OCI-M1 (cell line): ENCODE measurements at regions not wholly inside any gene's neighbourhood (a gene's known extent, or its start where the extent isn't known, plus 50 kb on each side); places are given as distances from the start of the nearest gene placed in this dataset.
"Not testable (repeated sequence)": the region's sequence is repeated elsewhere in the genome, so short reads cannot be mapped to it uniquely, and the experiment has no call there.

Source experiments
- DNase-seq: peaks from one replicate; lab custom pipeline; 2025; lab: John Stamatoyannopoulos, UW

DNA sequence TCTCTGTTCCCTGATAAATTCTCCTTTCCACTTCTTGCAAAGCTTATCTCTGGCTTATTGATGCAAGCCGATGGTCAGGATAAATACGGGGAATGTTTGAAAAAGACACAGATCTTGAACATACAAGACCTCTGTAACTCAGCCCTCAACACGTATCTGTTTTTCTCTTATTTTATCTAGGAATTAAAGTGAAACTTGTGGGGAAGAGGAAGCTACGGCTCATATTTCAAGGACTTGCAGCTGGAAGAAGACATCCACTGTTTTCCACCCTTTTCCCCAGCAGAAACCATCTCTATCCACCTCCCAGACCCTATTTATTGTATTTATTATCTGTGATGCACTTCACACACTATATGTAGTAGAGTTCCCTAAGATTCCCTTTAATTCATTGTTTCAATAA lies 98.4 kb upstream of the TANK start:
- no peak for DNase-seq

DNA sequence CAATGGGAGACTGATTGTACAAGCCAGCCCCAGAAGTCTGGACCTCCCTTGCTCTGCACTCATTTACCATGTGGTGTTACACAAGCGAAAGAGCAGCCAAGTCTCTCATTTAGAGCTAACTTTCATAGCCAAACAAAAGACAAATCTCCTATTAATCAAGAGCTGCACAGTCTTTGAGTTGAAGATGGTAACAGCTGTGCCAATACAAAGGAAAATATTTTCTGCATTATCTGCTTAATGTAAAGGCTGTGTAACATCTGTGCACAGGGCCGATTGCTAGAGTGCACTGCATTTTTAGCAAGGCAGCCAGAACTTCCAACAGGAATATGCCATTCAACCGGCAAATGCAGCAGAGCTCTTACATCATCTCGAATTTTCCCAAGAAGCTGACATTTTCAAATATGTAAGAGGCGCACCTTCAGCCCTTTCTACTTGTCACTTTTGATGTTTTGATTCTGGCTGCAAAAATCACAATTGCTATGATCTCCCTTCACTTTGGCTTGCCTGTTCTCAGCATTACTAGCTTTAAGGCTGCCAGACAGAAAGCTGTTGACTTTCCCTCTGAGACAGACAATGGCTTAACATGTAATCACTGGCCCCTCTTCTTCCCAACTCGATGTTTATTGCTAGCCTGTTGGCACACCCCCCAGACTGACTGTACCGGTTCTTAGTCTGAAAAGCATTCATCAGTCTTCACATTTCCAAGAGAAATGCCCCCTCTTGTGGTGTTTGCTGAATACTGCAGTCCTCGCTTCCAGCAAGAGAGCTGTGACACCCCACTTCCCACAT lies 96.9 kb upstream of the TANK start:
- DNase-seq: peak; percentile 86

DNA sequence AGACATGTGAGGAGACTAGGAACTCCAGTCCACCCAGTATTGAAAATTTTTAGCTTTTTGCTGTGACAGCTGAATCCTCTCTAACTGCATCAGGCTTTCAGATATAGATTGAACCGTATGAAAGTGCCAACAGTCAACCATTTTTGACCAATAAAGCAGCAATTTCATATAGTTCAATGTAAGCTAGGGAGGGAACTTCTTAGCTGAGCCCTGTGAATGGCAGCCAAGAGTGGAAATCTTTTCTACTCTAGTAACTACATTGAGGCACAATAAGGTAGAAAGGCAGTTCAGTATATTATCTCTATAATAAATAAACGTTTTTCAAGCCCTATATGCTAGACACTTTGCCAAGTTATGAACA lies 96.3 kb upstream of the TANK start:
- no peak for DNase-seq

GRCh38 chr2:161067846-161068350 lies 92.3 kb upstream of the TANK start:
- peak; percentile 26 for DNase-seq

GRCh38 chr2:161068670-161069069 lies 91.6 kb upstream of the TANK start:
- no peak for DNase-seq

DNA sequence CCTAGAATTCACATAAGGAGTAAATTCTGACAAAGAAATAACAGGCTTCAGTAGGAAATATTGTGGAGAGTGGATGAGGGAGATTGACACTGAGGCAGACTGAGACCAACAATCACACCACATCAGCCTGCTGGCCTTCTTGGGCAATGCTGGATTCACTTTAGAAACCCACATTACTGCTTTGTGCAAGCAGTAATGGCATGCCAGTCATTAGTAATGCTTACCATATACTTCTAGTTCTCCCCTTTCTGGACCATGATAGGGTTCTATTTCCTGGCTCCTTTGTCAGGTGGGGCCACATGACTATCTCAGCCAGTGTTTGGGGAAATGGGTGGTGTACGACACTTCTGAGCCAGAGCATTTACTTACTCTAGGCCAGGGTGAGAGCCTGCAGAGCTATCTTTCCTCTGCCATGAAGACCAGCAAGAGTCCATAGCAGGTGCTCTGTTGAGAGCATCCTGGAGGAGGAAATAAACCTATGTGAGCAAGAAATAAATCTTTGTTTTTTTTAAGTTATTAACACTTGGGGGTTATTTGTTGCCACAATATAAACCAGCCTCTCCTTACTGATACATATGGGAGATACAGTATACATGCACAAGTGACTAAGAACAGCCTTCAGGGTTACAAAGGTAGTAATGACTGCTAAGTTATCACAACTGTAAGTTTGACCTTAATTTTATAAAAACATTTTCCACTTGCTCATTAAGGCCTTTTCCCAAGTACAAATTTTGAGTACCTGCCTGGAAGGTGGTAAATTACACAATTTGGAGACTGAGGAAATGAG lies 89.3 kb upstream of the TANK start:
- DNase-seq: no peak

- DNase-seq: not testable (repeated sequence)
Measured at GRCh38 chr2:161072436-161072835, 87.8 kb upstream of the TANK start.

- DNase-seq: no peak
Measured at GRCh38 chr2:161075701-161076100, 84.5 kb upstream of the TANK start.

DNA sequence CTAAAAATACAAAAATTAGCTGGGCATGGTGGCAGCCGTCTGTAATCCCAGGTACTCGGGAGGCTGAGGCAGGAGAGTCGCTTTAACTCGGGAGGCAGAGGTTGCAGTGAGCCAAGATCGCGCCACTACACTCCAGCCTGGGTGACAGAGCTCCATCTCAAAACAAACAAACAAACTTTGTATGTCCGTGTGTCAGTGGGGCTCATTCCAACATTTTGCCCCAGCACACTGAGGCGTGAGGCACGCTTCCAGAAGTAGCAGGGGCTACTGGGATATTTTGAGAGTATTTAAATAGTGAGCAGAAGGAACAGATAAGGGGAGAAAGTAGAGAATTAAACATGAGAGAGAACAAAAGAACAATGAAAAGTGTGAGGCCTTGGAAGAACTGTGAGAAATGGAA lies 83.3 kb upstream of the TANK start:
- no peak for DNase-seq

GRCh38 chr2:161077367-161078210 lies 82.6 kb upstream of the TANK start:
- peak; percentile 92 for DNase-seq

GRCh38 chr2:161078211-161078539 lies 82.1 kb upstream of the TANK start:
- no peak for DNase-seq

DNA sequence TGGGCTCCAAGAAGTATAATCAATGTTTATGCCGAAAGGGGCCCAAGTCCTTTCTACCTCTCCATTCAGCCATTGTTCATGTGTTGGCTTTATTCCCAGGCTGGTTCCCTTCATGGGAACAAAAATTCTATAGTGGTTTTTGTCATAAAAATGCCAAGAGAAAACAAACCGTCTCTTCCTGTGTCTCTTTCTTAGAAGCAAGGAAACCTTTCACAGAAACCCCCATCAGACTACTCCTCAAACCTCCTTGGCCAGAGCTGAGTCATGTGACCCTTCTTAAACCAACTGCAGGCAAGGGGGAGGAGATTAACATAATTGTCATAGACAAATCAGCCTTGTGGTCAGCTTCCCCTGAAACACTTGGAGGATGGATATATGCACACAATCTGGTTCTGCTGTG lies 75.1 kb upstream of the TANK start:
- peak; percentile 93 for DNase-seq

- no peak for DNase-seq
Measured at GRCh38 chr2:161088658-161089350, 71.4 kb upstream of the TANK start.

DNA sequence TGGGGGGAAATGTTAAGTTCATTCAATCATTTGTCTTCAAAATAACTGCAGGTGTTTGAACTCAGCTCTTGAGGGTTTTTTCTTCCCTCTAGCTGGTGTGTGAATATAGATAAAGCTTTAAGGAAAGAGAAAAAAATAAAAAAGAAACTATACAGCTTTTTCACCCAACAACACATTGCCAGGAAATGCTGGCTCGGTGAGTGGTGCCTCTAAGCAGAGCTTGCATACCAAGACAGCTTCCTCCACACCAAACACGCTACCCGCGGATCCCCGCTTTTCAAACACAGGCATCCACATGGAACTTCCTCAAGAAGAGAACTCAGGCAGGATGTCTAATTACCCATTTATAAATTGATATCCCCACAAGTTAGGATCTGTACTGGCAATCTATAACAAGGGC lies 69.8 kb upstream of the TANK start:
- DNase-seq: no peak

- no peak for DNase-seq
Measured at GRCh38 chr2:161095314-161095713, 64.9 kb upstream of the TANK start.

DNA sequence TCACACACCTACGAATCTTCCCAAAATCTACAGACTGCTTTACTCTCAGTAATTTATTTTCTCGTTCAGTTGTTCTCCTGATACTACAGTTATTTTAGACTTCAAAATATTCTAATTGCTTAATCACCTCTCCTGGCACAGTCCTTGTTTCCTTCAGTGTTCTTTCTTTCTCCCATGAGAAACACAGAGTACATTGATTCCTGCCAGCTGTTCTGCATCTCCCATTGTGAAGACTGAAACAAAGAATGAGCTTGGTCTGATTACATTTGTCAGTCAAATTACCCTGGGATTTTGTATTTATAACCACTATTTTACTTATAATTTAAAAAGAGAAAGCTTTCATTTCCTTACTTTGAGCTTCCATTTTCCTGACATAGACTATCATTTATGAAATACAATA lies 63.9 kb upstream of the TANK start:
- no peak for DNase-seq

- no peak for DNase-seq
Measured at GRCh38 chr2:161097157-161097556, 63.1 kb upstream of the TANK start.

- no peak for DNase-seq
Measured at GRCh38 chr2:161100211-161100895, 59.9 kb upstream of the TANK start.

DNA sequence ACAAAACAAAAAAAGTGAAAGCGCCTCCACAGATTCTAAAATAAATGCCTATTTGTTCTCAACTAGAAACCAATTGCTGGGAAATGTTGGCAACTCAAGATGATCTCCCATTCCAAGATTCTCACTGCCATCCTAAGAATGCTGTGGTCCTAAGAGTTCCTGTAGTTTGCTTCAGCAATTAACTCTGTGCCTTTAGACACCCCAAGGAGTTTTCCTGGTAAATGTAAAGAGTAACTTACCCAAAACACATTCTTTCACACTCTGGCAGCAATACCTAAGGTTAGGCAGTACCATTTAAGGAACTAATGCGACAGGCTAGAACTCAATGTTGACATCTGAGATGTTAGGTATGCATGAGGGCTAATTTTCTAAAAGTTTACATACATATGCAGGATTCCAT lies 58.8 kb upstream of the TANK start:
- DNase-seq: no peak

- DNase-seq: no peak
Measured at GRCh38 chr2:161102770-161103450, 57.3 kb upstream of the TANK start.

DNA sequence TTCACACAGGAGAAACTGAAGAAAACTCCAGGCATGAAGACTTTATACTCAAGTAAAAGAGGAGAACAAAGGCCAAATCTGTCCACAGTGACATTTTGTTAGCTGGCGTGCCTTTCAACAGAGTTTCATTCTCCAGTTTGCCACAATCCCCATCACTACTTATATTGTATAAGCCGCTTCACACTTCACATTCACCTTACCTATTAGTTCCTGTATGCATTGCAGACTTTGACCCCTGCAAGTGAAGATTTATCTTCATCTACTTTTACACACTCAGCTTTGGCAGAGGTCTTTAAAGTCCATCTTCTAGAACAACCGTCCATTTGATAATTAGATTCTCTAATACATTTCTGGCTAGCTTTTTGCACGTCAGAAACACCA lies 56.8 kb upstream of the TANK start:
- DNase-seq: no peak
